Endodermal cell (in vitro differentiated cells): ENCODE measurements at regions not wholly inside any gene's neighbourhood (a gene's known extent, or its start where the extent isn't known, plus 50 kb on each side); places are given as distances from the start of the nearest gene placed in this dataset.

Source experiments
- DNase-seq: peaks from one replicate; pipeline ENCODE4 v3.0.0-alpha.2; 2017
- H3K27ac ChIP-seq: 2 replicates; pipeline ENCODE4 v1.5.1; 2013; ENCODE audit warnings: mild to moderate bottlenecking, low read depth, low read length, moderate library complexity
- H3K27me3 ChIP-seq: 2 replicates; pipeline ENCODE4 v1.6.1; 2013; ENCODE audit warnings: mild to moderate bottlenecking, low read length, moderate library complexity; ENCODE audit not compliant: insufficient read depth, control insufficient read depth, poor library complexity, severe bottlenecking
- H3K36me3 ChIP-seq: 2 replicates; pipeline ENCODE4 v1.7.0; 2013; ENCODE audit warnings: mild to moderate bottlenecking, low read length, moderate library complexity; ENCODE audit not compliant: control insufficient read depth, insufficient read depth
- H3K4me1 ChIP-seq: one replicate; pipeline ENCODE4 v1.7.0; 2013; ENCODE audit warnings: low read length; ENCODE audit not compliant: control insufficient read depth, insufficient read depth
- H3K4me3 ChIP-seq: 2 replicates; pipeline ENCODE4 v1.5.1; 2013; ENCODE audit warnings: mild to moderate bottlenecking, low read length, moderate library complexity
- H3K9ac ChIP-seq: 2 replicates; pipeline ENCODE4 v1.6.1; 2013; ENCODE audit warnings: mild to moderate bottlenecking, low read length, moderate library complexity; ENCODE audit not compliant: poor library complexity, severe bottlenecking; ENCODE audit errors: extremely low read depth
- H3K9me3 ChIP-seq: 2 replicates; pipeline ENCODE4 v1.6.1; 2013; ENCODE audit warnings: mild to moderate bottlenecking, low read length, moderate library complexity; ENCODE audit not compliant: control insufficient read depth
- H3K27ac Mint-ChIP-seq: 2 replicates; pipeline ENCODE4 v1.8.0; 2020; ENCODE audit warnings: mixed read lengths
- H3K27me3 Mint-ChIP-seq: 2 replicates; pipeline ENCODE4 v1.8.0; 2021; ENCODE audit warnings: mild to moderate bottlenecking, mixed read lengths; ENCODE audit not compliant: insufficient read depth
- H3K36me3 Mint-ChIP-seq: 2 replicates; pipeline ENCODE4 v1.8.0; 2020; ENCODE audit warnings: low read depth, mixed read lengths
- H3K4me1 Mint-ChIP-seq: 2 replicates; pipeline ENCODE4 v1.8.0; 2020; ENCODE audit warnings: mixed read lengths
- H3K4me3 Mint-ChIP-seq: 2 replicates; pipeline ENCODE4 v1.8.0; 2020; ENCODE audit warnings: mild to moderate bottlenecking, moderate library complexity, mixed read lengths
- H3K9me3 Mint-ChIP-seq: 2 replicates; pipeline ENCODE4 v1.8.0; 2020; ENCODE audit warnings: mild to moderate bottlenecking, mixed read lengths
- CTCF ChIP-seq: fragments of 200-600 bp; sonication (generic); conservative IDR thresholded peaks from 2 replicates; pipeline ENCODE4 v1.5.0; 2021; ENCODE audit warnings: antibody characterized with exemption, mild to moderate bottlenecking
- WGBS, 2 experiments: methylation state at CpG; one replicate each; pipeline versions ENCODE4 v1.1.5 to v1.1.7; 2013; ENCODE audit warnings: missing lambda C conversion rate in 2 of 2, mixed read lengths in 1 of 2; ENCODE audit not compliant: insufficient coverage in 1 of 2, insufficient read length in 1 of 2; 5-methylcytosine and 5-hydroxymethylcytosine counted together

- Histone ChIP-seq H3K36me3 (no peaks in the 10 kb centered on the region), H3K4me1 (no peaks in the 10 kb centered on the region), H3K9ac (no peak overlapping the region), H3K27me3 (no peaks in the 10 kb centered on the region), H3K9me3 (no peaks in the 10 kb centered on the region), H3K4me3 (no peak overlapping the region), H3K27ac (no peak overlapping the region)
- WGBS, 2 experiments: no CpG with 5 or more reads among the region's 2 CpGs
- H3K27ac Mint-ChIP-seq: peak overlapping the region; percentile 68
- H3K4me3 Mint-ChIP-seq: no peak overlapping the region
- H3K4me1 Mint-ChIP-seq: peaks cover 22% of the 10 kb centered on the region
- no peak for DNase-seq
- no peak for TF ChIP-seq CTCF
- no peaks in the 10 kb centered on the region for H3K27me3 Mint-ChIP-seq
- peaks cover 26% of the 10 kb centered on the region for H3K9me3 Mint-ChIP-seq
- no peaks in the 10 kb centered on the region for H3K36me3 Mint-ChIP-seq
Observed at GRCh38 chrX:91108761-91109160, 325.9 kb upstream of the PABPC5 start.

GRCh38 chrX:91122151-91122694, 312.4 kb upstream of the PABPC5 start:
- Histone ChIP-seq H3K27me3 (no peaks in the 10 kb centered on the region), H3K27ac (no peak overlapping the region), H3K4me3 (no peak overlapping the region), H3K4me1 (no peaks in the 10 kb centered on the region), H3K9me3 (no peaks in the 10 kb centered on the region), H3K9ac (no peak overlapping the region), H3K36me3 (no peaks in the 10 kb centered on the region)
- no peak for TF ChIP-seq CTCF
- no peak for DNase-seq
- Mint-ChIP-seq H3K4me3 (no peak overlapping the region), H3K27me3 (no peaks in the 10 kb centered on the region), H3K27ac (no peak overlapping the region), H3K4me1 (no peaks in the 10 kb centered on the region), H3K9me3 (peaks cover 3% of the 10 kb centered on the region), H3K36me3 (no peaks in the 10 kb centered on the region)
- 94 to 100% methylated on average over 1 to 2 of the region's 3 CpGs for WGBS, 2 experiments

GRCh38 chrX:91137883-91138282, 296.8 kb upstream of the PABPC5 start:
- no peaks in the 10 kb centered on the region for H3K9me3 ChIP-seq
- Mint-ChIP-seq H3K27ac (no peak overlapping the region), H3K4me1 (peaks cover 4% of the 10 kb centered on the region), H3K27me3 (no peaks in the 10 kb centered on the region), H3K36me3 (no peaks in the 10 kb centered on the region), H3K4me3 (no peak overlapping the region), H3K9me3 (peaks cover 14% of the 10 kb centered on the region)
- TF ChIP-seq CTCF: no peak
- H3K4me1 ChIP-seq: no peaks in the 10 kb centered on the region
- no peak overlapping the region for H3K9ac ChIP-seq
- H3K36me3 ChIP-seq: no peaks in the 10 kb centered on the region
- WGBS, 2 experiments: 86 to 90% methylated on average over 1 to 4 of the region's 4 CpGs
- H3K27ac ChIP-seq: no peak overlapping the region
- H3K4me3 ChIP-seq: no peak overlapping the region
- no peak for DNase-seq
- H3K27me3 ChIP-seq: no peaks in the 10 kb centered on the region
